ENCODE measurements at regions not wholly inside any gene's neighbourhood (a gene's known extent, or its start where the extent isn't known, plus 50 kb on each side); places are given as distances from the start of the nearest gene placed in this dataset.
"Not testable (repeated sequence)": the region's sequence is repeated elsewhere in the genome, so short reads cannot be mapped to it uniquely, and the experiment has no call there.

- intact Hi-C loops (cut with micrococcal nuclease) = no loop called here
Observed at GRCh38 chr9:16052757-16053530, 500.1 kb downstream of the CCDC171 start.

- intact Hi-C loops (cut with micrococcal nuclease) = no loop called here
Observed at GRCh38 chr9:16057541-16057940, 504.7 kb downstream of the CCDC171 start.

GRCh38 chr9:16058131-16058549 is 505.3 kb downstream of the CCDC171 start:
- intact Hi-C loops (cut with micrococcal nuclease) = no loop called here

- intact Hi-C loops (cut with micrococcal nuclease) = no loop called here
Observed at GRCh38 chr9:16060436-16061129, 507.7 kb downstream of the CCDC171 start.

GRCh38 chr9:16062542-16063240 is 509.8 kb downstream of the CCDC171 start:
- intact Hi-C loops (cut with micrococcal nuclease) = no loop called here

GRCh38 chr9:16063241-16063591 is 510.4 kb downstream of the CCDC171 start:
- intact Hi-C loops (cut with micrococcal nuclease) = no loop called here

- intact Hi-C loops (cut with micrococcal nuclease) = no loop called here
Observed at GRCh38 chr9:16064771-16065170, 511.9 kb downstream of the CCDC171 start.

GRCh38 chr9:16066201-16066600 is 513.4 kb downstream of the CCDC171 start:
- intact Hi-C loops (cut with micrococcal nuclease) = not testable (repeated sequence)

- intact Hi-C loops (cut with micrococcal nuclease) = no loop called here
Observed at GRCh38 chr9:16068476-16068875, 515.6 kb downstream of the CCDC171 start.

- intact Hi-C loops (cut with micrococcal nuclease) = no loop called here
Observed at GRCh38 chr9:16069249-16069648, 516.4 kb downstream of the CCDC171 start.

- intact Hi-C loops (cut with micrococcal nuclease) = no loop called here
Observed at GRCh38 chr9:16069671-16070454, 517.0 kb downstream of the CCDC171 start.

GRCh38 chr9:16070455-16071145 is 517.8 kb downstream of the CCDC171 start:
- intact Hi-C loops (cut with micrococcal nuclease) = no loop called here

GRCh38 chr9:16071400-16071799 is 518.6 kb downstream of the CCDC171 start:
- intact Hi-C loops (cut with micrococcal nuclease) = no loop called here

GRCh38 chr9:16074963-16075362 is 522.1 kb downstream of the CCDC171 start:
- intact Hi-C loops (cut with micrococcal nuclease) = no loop called here

GRCh38 chr9:16075696-16076095 is 522.9 kb downstream of the CCDC171 start:
- intact Hi-C loops (cut with micrococcal nuclease) = no loop called here

GRCh38 chr9:16076511-16076910 is 523.7 kb downstream of the CCDC171 start:
- intact Hi-C loops (cut with micrococcal nuclease) = no loop called here

GRCh38 chr9:16082796-16083195 is 530.0 kb downstream of the CCDC171 start:
- intact Hi-C loops (cut with micrococcal nuclease) = no loop called here

- intact Hi-C loops (cut with micrococcal nuclease) = no loop called here
Observed at GRCh38 chr9:16085167-16085726, 532.4 kb downstream of the CCDC171 start.

- intact Hi-C loops (cut with micrococcal nuclease) = no loop called here
Observed at GRCh38 chr9:16090907-16091629, 538.2 kb downstream of the CCDC171 start.
